Liver (tissue), 3 donors: ENCODE measurements at regions not wholly inside any gene's neighbourhood (a gene's known extent, or its start where the extent isn't known, plus 50 kb on each side); places are given as distances from the start of the nearest gene placed in this dataset. TPM values are rescaled to one million over a fixed set of nuclear protein-coding genes. Genes with fewer than 3 reads are reported as not detected.

Experiments
- HNF4A ChIP-seq, 2 donors: conservative IDR thresholded peaks; 2 replicates each; pipeline ENCODE4 v1.6.1; 2016; ENCODE audit warnings: antibody characterized with exemption in 2 of 2, mild to moderate bottlenecking in 2 of 2
- REST ChIP-seq: IDR thresholded peaks from 2 replicates; pipeline ENCODE4 v1.6.1; 2016; ENCODE audit warnings: antibody characterized with exemption, mild to moderate bottlenecking
- small RNA-seq: library from RNA; depleted of rRNA; stranded (forward); fragments of <200 nt; gene quantifications from one replicate; pipeline ENCODE3, GENCODE V24; 2014
- donor health status: healthy.

GRCh38 chr5:91214571-91214970, 168.5 kb downstream of the ARRDC3 start (continued):
- TF ChIP-seq REST: no peak
- no peak for TF ChIP-seq HNF4A (conservative IDR thresholded peaks at IDR 0.05)

Small RNA genes lying in the stretch of these regions (small RNA-seq; reads per million reads assigned to genes)
- gene RF00017 (not detected), gene RNU4-90P (not detected)
